Neutrophil (primary cell): ENCODE measurements at regions not wholly inside any gene's neighbourhood (a gene's known extent, or its start where the extent isn't known, plus 50 kb on each side); places are given as distances from the start of the nearest gene placed in this dataset.

Source experiments
- H3K27ac ChIP-seq: fragments of 200-600 bp; sonication (generic); 2 replicates; pipeline ENCODE4 v1.5.1; 2016; ENCODE audit warnings: mild to moderate bottlenecking, moderate library complexity
- H3K27me3 ChIP-seq: fragments of 200-600 bp; sonication (generic); 2 replicates; pipeline ENCODE4 v1.6.0; 2016; ENCODE audit warnings: mild to moderate bottlenecking
- H3K36me3 ChIP-seq: fragments of 200-600 bp; sonication (generic); 2 replicates; pipeline ENCODE4 v1.5.1; 2017
- H3K4me1 ChIP-seq, 2 experiments: fragments of 200-600 bp in 1 of 2; sonication (generic) in 1 of 2; 1 replicate in 1 of 2; 2 replicates in 1 of 2; pipeline versions ENCODE4 v1.5.1 to v1.6.1; 2013 to 2016; ENCODE audit warnings: low read depth in 1 of 2, low read length in 1 of 2, mild to moderate bottlenecking in 1 of 2, moderate library complexity in 1 of 2; ENCODE audit not compliant: control insufficient read depth in 1 of 2, insufficient read depth in 1 of 2
- H3K4me3 ChIP-seq, 2 experiments: fragments of 200-600 bp in 1 of 2; sonication (generic) in 1 of 2; 1 replicate in 1 of 2; 2 replicates in 1 of 2; pipeline ENCODE4 v1.5.1; 2013 to 2016; ENCODE audit warnings: low read depth in 1 of 2, low read length in 1 of 2, mild to moderate bottlenecking in 1 of 2, moderate library complexity in 1 of 2
- H3K9me3 ChIP-seq: fragments of 200-600 bp; sonication (generic); 2 replicates; pipeline ENCODE4 v1.5.1; 2016
- CTCF ChIP-seq: fragments of 200-600 bp; sonication (generic); IDR thresholded peaks from 2 replicates; pipeline ENCODE4 v1.5.1; 2016; ENCODE audit warnings: antibody characterized with exemption

- H3K4me3 ChIP-seq, result peak overlapping the region; percentile 45 to 55
- no peak for TF ChIP-seq CTCF
- H3K27ac ChIP-seq, result no peak overlapping the region
- no peaks in the 10 kb centered on the region for H3K9me3 ChIP-seq
- no peaks in the 10 kb centered on the region for H3K36me3 ChIP-seq
- peaks cover 86% of the 10 kb centered on the region for H3K27me3 ChIP-seq
- H3K4me1 ChIP-seq, result peaks cover 5 to 8% of the 10 kb centered on the region in 2 experiments
Observed at GRCh38 chr6:5850848-5851255, 155.9 kb downstream of the NRN1 start.

- no peak overlapping the region for H3K27ac ChIP-seq
- H3K36me3 ChIP-seq, result no peaks in the 10 kb centered on the region
- peaks cover 96% of the 10 kb centered on the region for H3K27me3 ChIP-seq
- no peaks in the 10 kb centered on the region for H3K9me3 ChIP-seq
- H3K4me3 ChIP-seq, result no peak overlapping the region
- peaks cover 5 to 8% of the 10 kb centered on the region in 2 experiments for H3K4me1 ChIP-seq
- TF ChIP-seq CTCF, result no peak
Observed at GRCh38 chr6:5846889-5847288, 159.8 kb downstream of the NRN1 start.

- H3K9me3 ChIP-seq, result no peaks in the 10 kb centered on the region
- H3K4me1 ChIP-seq, result peaks cover 5% of the 10 kb centered on the region in 2 experiments
- no peak overlapping the region for H3K27ac ChIP-seq
- no peak for TF ChIP-seq CTCF
- peaks cover 92% of the 10 kb centered on the region for H3K27me3 ChIP-seq
- no peaks in the 10 kb centered on the region for H3K36me3 ChIP-seq
- no peak overlapping the region for H3K4me3 ChIP-seq
Observed at GRCh38 chr6:5846335-5846734, 160.4 kb downstream of the NRN1 start.

- Histone ChIP-seq H3K27ac (no peak overlapping the region), H3K27me3 (peaks cover 71% of the 10 kb centered on the region), H3K9me3 (no peaks in the 10 kb centered on the region), H3K4me1 (no peaks in the 10 kb centered on the region), H3K36me3 (no peaks in the 10 kb centered on the region), H3K4me3 (no peak overlapping the region)
- TF ChIP-seq CTCF, result no peak
Observed at GRCh38 chr6:5843078-5843477, 163.6 kb downstream of the NRN1 start.

GRCh38 chr6:5840734-5841390, 165.9 kb downstream of the NRN1 start:
- Histone ChIP-seq H3K27me3 (peaks cover 50% of the 10 kb centered on the region), H3K9me3 (no peaks in the 10 kb centered on the region), H3K27ac (no peak overlapping the region), H3K36me3 (no peaks in the 10 kb centered on the region), H3K4me1 (no peaks in the 10 kb centered on the region), H3K4me3 (no peak overlapping the region)
- no peak for TF ChIP-seq CTCF
